ENCODE measurements at regions not wholly inside any gene's neighbourhood (a gene's known extent, or its start where the extent isn't known, plus 50 kb on each side); places are given as distances from the start of the nearest gene placed in this dataset.

DNA sequence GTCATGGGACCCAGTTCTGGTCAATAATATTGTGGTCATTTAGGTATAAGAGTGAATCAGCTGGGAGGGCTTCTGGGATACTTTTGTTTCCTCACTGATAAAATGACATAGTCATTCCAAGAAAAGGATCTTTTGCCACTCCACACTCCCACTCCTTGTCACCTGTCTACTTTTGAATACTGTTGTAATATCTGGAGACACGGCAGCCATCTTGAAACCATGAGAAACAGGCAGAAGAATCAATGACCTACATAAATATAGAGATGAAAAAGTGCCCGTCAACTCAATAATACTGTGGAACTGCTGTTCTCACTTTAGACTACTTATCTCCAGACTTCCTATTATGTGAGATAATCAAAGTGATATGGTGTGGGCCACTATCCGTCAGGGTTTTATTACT lies 154.2 kb downstream of the CCDC34 start:
- TF ChIP-seq POLR2AphosphoS5 (IDR thresholded peaks at IDR 0.05; ENCODE audit: borderline replicate concordance, low read depth, low read length) (no peak), EZH2 (IDR thresholded peaks at IDR 0.05) (no peak), FOXP2 (optimal IDR thresholded peaks at IDR 0.05; ENCODE audit: control extremely low read depth, extremely low read length, insufficient read depth) (no peak)

All from SK-N-MC (cell line).